H9 (cell line): ENCODE measurements at regions not wholly inside any gene's neighbourhood (a gene's known extent, or its start where the extent isn't known, plus 50 kb on each side); places are given as distances from the start of the nearest gene placed in this dataset.

Source experiments
- DNase-seq: peaks from one replicate; pipeline ENCODE4 v3.0.0-alpha.2; 2017
- H2AFZ ChIP-seq: one replicate; pipeline ENCODE4 v1.6.1; 2013; ENCODE audit warnings: mild to moderate bottlenecking, low read length, control low read depth, moderate library complexity
- H2AK5ac ChIP-seq: 2 replicates; pipeline ENCODE4 v1.6.1; 2013; ENCODE audit warnings: low read length, control low read depth, mixed read lengths; ENCODE audit not compliant: insufficient read length
- H2BK120ac ChIP-seq: one replicate; pipeline ENCODE4 v1.6.1; 2013; ENCODE audit warnings: low read depth, mild to moderate bottlenecking, low read length, control low read depth, inconsistent platforms; ENCODE audit not compliant: poor library complexity, severe bottlenecking
- H2BK12ac ChIP-seq: 2 replicates; pipeline ENCODE4 v1.6.1; 2013; ENCODE audit warnings: low read length, control low read depth, mixed read lengths, low read depth; ENCODE audit not compliant: insufficient read length
- H2BK15ac ChIP-seq: 2 replicates; pipeline ENCODE4 v1.6.1; 2013; ENCODE audit warnings: low read depth, low read length, control low read depth
- H2BK20ac ChIP-seq: one replicate; pipeline ENCODE4 v1.6.1; 2013; ENCODE audit warnings: low read depth, mild to moderate bottlenecking, low read length, control low read depth, inconsistent platforms; ENCODE audit not compliant: poor library complexity, severe bottlenecking
- H2BK5ac ChIP-seq: 2 replicates; pipeline ENCODE4 v1.6.1; 2013; ENCODE audit warnings: low read length, control low read depth, mixed read lengths; ENCODE audit not compliant: insufficient read length
- H3K14ac ChIP-seq: 2 replicates; pipeline ENCODE4 v1.6.1; 2013; ENCODE audit warnings: low read length, control low read depth; ENCODE audit not compliant: insufficient read depth
- H3K18ac ChIP-seq: 2 replicates; pipeline ENCODE4 v1.6.1; 2013; ENCODE audit warnings: low read depth, mild to moderate bottlenecking, mixed read lengths, low read length, control low read depth; ENCODE audit not compliant: insufficient read length
- H3K23ac ChIP-seq: 2 replicates; pipeline ENCODE4 v1.6.1; 2013; ENCODE audit warnings: low read length, control low read depth, mixed read lengths, low read depth; ENCODE audit not compliant: insufficient read length
- H3K23me2 ChIP-seq: 2 replicates; pipeline ENCODE4 v1.6.1; 2013; ENCODE audit warnings: low read depth, mild to moderate bottlenecking, mixed read lengths, low read length, control low read depth; ENCODE audit not compliant: insufficient read length, poor library complexity, severe bottlenecking
- H3K27ac ChIP-seq: 2 replicates; pipeline ENCODE4 v1.5.1; 2013; ENCODE audit warnings: low read length, control low read depth, mixed read lengths, low read depth; ENCODE audit not compliant: insufficient read length
- H3K27me3 ChIP-seq: 2 replicates; pipeline ENCODE4 v1.6.1; 2013; ENCODE audit warnings: low read length, control low read depth, inconsistent platforms; ENCODE audit not compliant: insufficient read depth
- H3K4ac ChIP-seq: 2 replicates; pipeline ENCODE4 v1.6.1; 2013; ENCODE audit warnings: low read depth, mild to moderate bottlenecking, control low read depth, inconsistent platforms, low read length, moderate library complexity
- H3K4me1 ChIP-seq: 2 replicates; pipeline ENCODE4 v1.6.1; 2013; ENCODE audit warnings: low read length, control low read depth, inconsistent platforms; ENCODE audit not compliant: insufficient read depth
- H3K4me2 ChIP-seq: 2 replicates; pipeline ENCODE4 v1.6.1; 2013; ENCODE audit warnings: low read length, control low read depth, mixed read lengths; ENCODE audit not compliant: insufficient read length, insufficient read depth
- H3K56ac ChIP-seq: 2 replicates; pipeline ENCODE4 v1.6.1; 2013; ENCODE audit warnings: low read depth, mild to moderate bottlenecking, mixed read lengths, low read length, control low read depth; ENCODE audit not compliant: insufficient read length
- H3K79me1 ChIP-seq: 2 replicates; pipeline ENCODE4 v1.6.1; 2013; ENCODE audit warnings: low read depth, mild to moderate bottlenecking, moderate library complexity, low read length, control low read depth, inconsistent platforms; ENCODE audit not compliant: insufficient read depth, poor library complexity, severe bottlenecking
- H3K79me2 ChIP-seq: 2 replicates; pipeline ENCODE4 v1.6.1; 2013; ENCODE audit warnings: low read length, control low read depth, inconsistent platforms; ENCODE audit not compliant: insufficient read depth
- H3K9ac ChIP-seq: 2 replicates; pipeline ENCODE4 v1.6.1; 2013; ENCODE audit warnings: low read length, control low read depth, mixed read lengths; ENCODE audit not compliant: insufficient read length; ENCODE audit errors: extremely low read depth
- H3K9me3 ChIP-seq: one replicate; pipeline ENCODE4 v1.6.1; 2013; ENCODE audit warnings: low read depth, low read length, inconsistent platforms; ENCODE audit not compliant: control insufficient read depth
- H3T11ph ChIP-seq: one replicate; pipeline ENCODE4 v1.6.1; 2013; ENCODE audit warnings: mild to moderate bottlenecking, low read length, control low read depth, inconsistent platforms
- H4K20me1 ChIP-seq: one replicate; pipeline ENCODE4 v1.6.1; 2013; ENCODE audit not compliant: control insufficient read depth, insufficient read length, insufficient read depth
- H4K5ac ChIP-seq: 2 replicates; pipeline ENCODE4 v1.6.1; 2013; ENCODE audit warnings: low read depth, mild to moderate bottlenecking, mixed read lengths, low read length, control low read depth; ENCODE audit not compliant: insufficient read length
- H4K8ac ChIP-seq: replicated peaks from 2 replicates; pipeline ENCODE4 v1.6.1; 2013; ENCODE audit warnings: low read length, control low read depth, mixed read lengths, low read depth; ENCODE audit not compliant: insufficient read length
- H4K91ac ChIP-seq: 2 replicates; pipeline ENCODE4 v1.6.1; 2013; ENCODE audit warnings: low read depth, mild to moderate bottlenecking, moderate library complexity, mixed read lengths, low read length, control low read depth; ENCODE audit not compliant: insufficient read length
- H3K27ac Mint-ChIP-seq, 3 experiments: 2 replicates in 2 of 3; 3 replicates in 1 of 3; pipeline ENCODE4 v1.8.0; 2020 to 2021; ENCODE audit warnings: mixed read lengths in 3 of 3, mild to moderate bottlenecking in 1 of 3, moderate library complexity in 1 of 3
- H3K27me3 Mint-ChIP-seq: 2 replicates; pipeline ENCODE4 v1.8.0; 2021; ENCODE audit warnings: low read depth, mild to moderate bottlenecking, moderate library complexity, mixed read lengths
- H3K36me3 Mint-ChIP-seq, 3 experiments: 2 replicates in 2 of 3; 3 replicates in 1 of 3; pipeline ENCODE4 v1.8.0; 2020 to 2021; ENCODE audit warnings: low read depth in 3 of 3, mixed read lengths in 3 of 3; ENCODE audit not compliant: insufficient read depth in 1 of 3
- H3K4me1 Mint-ChIP-seq, 2 experiments: 2 replicates each; pipeline ENCODE4 v1.8.0; 2020; ENCODE audit warnings: mixed read lengths in 2 of 2
- H3K4me3 Mint-ChIP-seq, 2 experiments: 2 replicates in 1 of 2; 3 replicates in 1 of 2; pipeline ENCODE4 v1.8.0; 2020 to 2021; ENCODE audit warnings: mild to moderate bottlenecking in 2 of 2, mixed read lengths in 2 of 2, moderate library complexity in 1 of 2
- H3K9me3 Mint-ChIP-seq, 2 experiments: 2 replicates in 1 of 2; 3 replicates in 1 of 2; pipeline ENCODE4 v1.8.0; 2020; ENCODE audit warnings: mild to moderate bottlenecking in 2 of 2, mixed read lengths in 2 of 2, moderate library complexity in 1 of 2
- WGBS: extraction: QIAGEN DNeasy Blood & Tissue Kit; methylation state at CpG from one replicate; pipeline ENCODE4 v1.1.7; 2013; ENCODE audit warnings: missing lambda C conversion rate, low lambda C conversion rate, mixed read lengths; ENCODE audit not compliant: insufficient read length; ENCODE audit errors: extremely low coverage; 5-methylcytosine and 5-hydroxymethylcytosine counted together
- TF ChIP-seq, protein P1 (sequence below): fragments of 200-600 bp; sonication (generic); conservative IDR thresholded peaks from 3 replicates; pipeline ENCODE4 v1.8.0; 2021; ENCODE audit warnings: antibody characterized with exemption, mild to moderate bottlenecking

DNA sequence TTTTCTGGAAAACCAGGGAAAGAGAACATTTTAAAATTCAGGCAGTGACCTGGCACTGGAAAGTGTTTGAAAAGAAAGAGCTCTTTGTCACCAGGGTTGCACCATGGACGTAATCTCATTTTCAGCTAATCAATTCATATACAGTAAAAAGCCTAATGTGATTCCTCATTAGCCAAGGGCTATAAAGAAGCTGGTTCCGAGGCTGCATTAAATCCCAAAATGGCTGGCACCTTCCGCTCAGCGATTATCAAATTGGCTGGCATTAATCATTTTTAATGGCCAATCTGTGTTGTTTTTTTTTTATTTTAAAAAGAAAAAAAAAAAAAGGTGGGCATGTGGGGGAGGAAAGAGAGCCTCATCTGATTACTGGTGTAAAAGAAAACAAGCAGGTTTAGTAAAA lies 341.4 kb downstream of the RAB28 start:
- Histone ChIP-seq H3K18ac (no peak overlapping the region), H2BK20ac (no peak overlapping the region), H2BK12ac (no peak overlapping the region), H2BK120ac (no peak overlapping the region), H3K79me2 (no peaks in the 10 kb centered on the region), H3K4ac (no peak overlapping the region), H4K20me1 (no peaks in the 10 kb centered on the region), H2BK5ac (no peak overlapping the region), H4K5ac (no peak overlapping the region), H3K14ac (no peak overlapping the region), H2BK15ac (no peak overlapping the region), H2AK5ac (no peak overlapping the region), H3K4me1 (no peaks in the 10 kb centered on the region), H3K9ac (no peak overlapping the region), H3K27ac (no peak overlapping the region), H3K79me1 (no peaks in the 10 kb centered on the region), H3K9me3 (no peaks in the 10 kb centered on the region), H3K56ac (no peak overlapping the region), H3K4me2 (no peak overlapping the region), H4K91ac (no peak overlapping the region), H4K8ac (no peak overlapping the region), H2AFZ (no peak overlapping the region), H3K23ac (no peak overlapping the region), H3K23me2 (no peaks in the 10 kb centered on the region), H3K27me3 (no peaks in the 10 kb centered on the region), H3T11ph (no peak overlapping the region)
- no peaks in the 10 kb centered on the region for H3K36me3 Mint-ChIP-seq
- no peak for DNase-seq
- H3K27me3 Mint-ChIP-seq = no peaks in the 10 kb centered on the region
- no CpG with 5 or more reads among the region's 4 CpGs for WGBS
- no peak overlapping the region for H3K27ac Mint-ChIP-seq
- H3K4me1 Mint-ChIP-seq = no peaks in the 10 kb centered on the region
- no peaks in the 10 kb centered on the region for H3K9me3 Mint-ChIP-seq
- H3K4me3 Mint-ChIP-seq = no peak overlapping the region
- TF ChIP-seq, protein P1, sequence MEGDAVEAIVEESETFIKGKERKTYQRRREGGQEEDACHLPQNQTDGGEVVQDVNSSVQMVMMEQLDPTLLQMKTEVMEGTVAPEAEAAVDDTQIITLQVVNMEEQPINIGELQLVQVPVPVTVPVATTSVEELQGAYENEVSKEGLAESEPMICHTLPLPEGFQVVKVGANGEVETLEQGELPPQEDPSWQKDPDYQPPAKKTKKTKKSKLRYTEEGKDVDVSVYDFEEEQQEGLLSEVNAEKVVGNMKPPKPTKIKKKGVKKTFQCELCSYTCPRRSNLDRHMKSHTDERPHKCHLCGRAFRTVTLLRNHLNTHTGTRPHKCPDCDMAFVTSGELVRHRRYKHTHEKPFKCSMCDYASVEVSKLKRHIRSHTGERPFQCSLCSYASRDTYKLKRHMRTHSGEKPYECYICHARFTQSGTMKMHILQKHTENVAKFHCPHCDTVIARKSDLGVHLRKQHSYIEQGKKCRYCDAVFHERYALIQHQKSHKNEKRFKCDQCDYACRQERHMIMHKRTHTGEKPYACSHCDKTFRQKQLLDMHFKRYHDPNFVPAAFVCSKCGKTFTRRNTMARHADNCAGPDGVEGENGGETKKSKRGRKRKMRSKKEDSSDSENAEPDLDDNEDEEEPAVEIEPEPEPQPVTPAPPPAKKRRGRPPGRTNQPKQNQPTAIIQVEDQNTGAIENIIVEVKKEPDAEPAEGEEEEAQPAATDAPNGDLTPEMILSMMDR = no peak
